ENCODE measurements at regions not wholly inside any gene's neighbourhood (a gene's known extent, or its start where the extent isn't known, plus 50 kb on each side); places are given as distances from the start of the nearest gene placed in this dataset.

GRCh38 chr18:25895518-25895917, 194.9 kb downstream of the SS18 start:
- no peak for TF ChIP-seq CTCF (IDR thresholded peaks at IDR 0.05; ENCODE audit: borderline replicate concordance)
- Histone ChIP-seq H3K4me1 (no peaks in the 10 kb centered on the region), H3K4me3 (no peak overlapping the region), H3K27ac (replicated peaks) (no peak overlapping the region), H3K27me3 (ENCODE audit: low read depth) (no peaks in the 10 kb centered on the region), H3K36me3 (no peaks in the 10 kb centered on the region), H3K9me3 (replicated peaks) (peaks cover 2% of the 10 kb centered on the region)
- DNase-seq, result no peak
- intact Hi-C loops (cut with micrococcal nuclease), result loop anchor here (5.0 kb wide), 1 partner anchor 1018 kb away; no protein-coding TSS in a partner anchor

GRCh38 chr18:25886283-25886682, 204.1 kb downstream of the SS18 start:
- no peaks in the 10 kb centered on the region for H3K4me1 ChIP-seq
- no peaks in the 10 kb centered on the region for H3K36me3 ChIP-seq
- no peak for DNase-seq
- H3K27ac ChIP-seq (replicated peaks), result no peak overlapping the region
- peaks cover 52% of the 10 kb centered on the region for H3K9me3 ChIP-seq (replicated peaks)
- H3K4me3 ChIP-seq, result no peak overlapping the region
- no peak for TF ChIP-seq CTCF (IDR thresholded peaks at IDR 0.05; ENCODE audit: borderline replicate concordance)
- H3K27me3 ChIP-seq (ENCODE audit: low read depth), result no peaks in the 10 kb centered on the region
- intact Hi-C loops (cut with micrococcal nuclease), result no loop called here

- DNase-seq, result no peak
- Histone ChIP-seq H3K4me3 (no peak overlapping the region), H3K36me3 (no peaks in the 10 kb centered on the region), H3K27me3 (ENCODE audit: low read depth) (peaks cover 6% of the 10 kb centered on the region), H3K9me3 (replicated peaks) (peaks cover 31% of the 10 kb centered on the region), H3K4me1 (no peaks in the 10 kb centered on the region), H3K27ac (replicated peaks) (no peak overlapping the region)
- no peak for TF ChIP-seq CTCF (IDR thresholded peaks at IDR 0.05; ENCODE audit: borderline replicate concordance)
- intact Hi-C loops (cut with micrococcal nuclease), result no loop called here
Measured at GRCh38 chr18:25883091-25883490, 207.3 kb downstream of the SS18 start.

GRCh38 chr18:25881149-25881548, 209.3 kb downstream of the SS18 start:
- H3K36me3 ChIP-seq, result no peaks in the 10 kb centered on the region
- TF ChIP-seq CTCF (IDR thresholded peaks at IDR 0.05; ENCODE audit: borderline replicate concordance), result no peak
- intact Hi-C loops (cut with micrococcal nuclease), result no loop called here
- DNase-seq, result no peak
- no peak overlapping the region for H3K4me3 ChIP-seq
- peaks cover under 1% of the 10 kb centered on the region for H3K4me1 ChIP-seq
- peaks cover 25% of the 10 kb centered on the region for H3K27me3 ChIP-seq (ENCODE audit: low read depth)
- H3K9me3 ChIP-seq (replicated peaks), result peaks cover 12% of the 10 kb centered on the region
- no peak overlapping the region for H3K27ac ChIP-seq (replicated peaks)

GRCh38 chr18:25880441-25880840, 210.0 kb downstream of the SS18 start:
- intact Hi-C loops (cut with micrococcal nuclease), result no loop called here
- no peak for DNase-seq
- no peak for TF ChIP-seq CTCF (IDR thresholded peaks at IDR 0.05; ENCODE audit: borderline replicate concordance)
- H3K27ac ChIP-seq (replicated peaks), result no peak overlapping the region
- peaks cover 7% of the 10 kb centered on the region for H3K4me1 ChIP-seq
- H3K9me3 ChIP-seq (replicated peaks), result peaks cover 5% of the 10 kb centered on the region
- no peak overlapping the region for H3K4me3 ChIP-seq
- peaks cover 27% of the 10 kb centered on the region for H3K27me3 ChIP-seq (ENCODE audit: low read depth)
- H3K36me3 ChIP-seq, result no peaks in the 10 kb centered on the region
